VCaP (cell line): ENCODE measurements at regions not wholly inside any gene's neighbourhood (a gene's known extent, or its start where the extent isn't known, plus 50 kb on each side); places are given as distances from the start of the nearest gene placed in this dataset.

Experiments
- H3K27ac ChIP-seq: fragments of 450-650 bp; 2 replicates; pipeline ENCODE4 v1.5.1; 2017
- CTCF ChIP-seq: fragments of 450-650 bp; conservative IDR thresholded peaks from 2 replicates; pipeline ENCODE4 v1.5.1; 2017; ENCODE audit warnings: mild to moderate bottlenecking, moderate library complexity

GRCh38 chr1:207264663-207265252 is 56.7 kb upstream of the CD55 start:
- no peak for TF ChIP-seq CTCF
- no peak overlapping the region for H3K27ac ChIP-seq

- no peak for TF ChIP-seq CTCF
- H3K27ac ChIP-seq: no peak overlapping the region
Observed at GRCh38 chr1:207268337-207268736, 53.1 kb upstream of the CD55 start.

GRCh38 chr1:207268753-207269511 is 52.5 kb upstream of the CD55 start:
- no peak overlapping the region for H3K27ac ChIP-seq
- no peak for TF ChIP-seq CTCF
